Tibial nerve (tissue), 4 donors: ENCODE measurements at regions not wholly inside any gene's neighbourhood (a gene's known extent, or its start where the extent isn't known, plus 50 kb on each side); places are given as distances from the start of the nearest gene placed in this dataset.
"Not testable (repeated sequence)": the region's sequence is repeated elsewhere in the genome, so short reads cannot be mapped to it uniquely, and the experiment has no call there.

ENCODE experiments used
- DNase-seq, 2 donors: peaks; one replicate each; pipeline ENCODE4 v3.0.0-alpha.2; 2019; ENCODE audit warnings: low spot score in 2 of 2
- H3K27ac ChIP-seq, 4 donors: fragments of 200-600 bp; sonication (generic) in 3 of 4; one replicate each; pipeline ENCODE4 v1.5.1; 2017 to 2019; ENCODE audit warnings: mild to moderate bottlenecking in 1 of 4
- H3K27me3 ChIP-seq, 2 donors: fragments of 200-600 bp; sonication (generic) in 1 of 2; one replicate each; pipeline versions ENCODE4 v1.5.1 to v1.6.0; 2017 to 2019
- H3K36me3 ChIP-seq, 3 donors: fragments of 200-600 bp; sonication (generic); one replicate each; pipeline ENCODE4 v1.5.1; 2018 to 2019
- H3K4me1 ChIP-seq, 4 donors: fragments of 200-600 bp; sonication (generic) in 3 of 4; one replicate each; pipeline ENCODE4 v1.5.1; 2017 to 2019
- H3K4me3 ChIP-seq, 4 donors: fragments of 200-600 bp; sonication (generic) in 3 of 4; one replicate each; pipeline ENCODE4 v1.5.1; 2017 to 2019; ENCODE audit warnings: mild to moderate bottlenecking in 1 of 4, moderate library complexity in 1 of 4
- H3K9me3 ChIP-seq, 4 donors: fragments of 200-600 bp; sonication (generic) in 3 of 4; one replicate each; pipeline ENCODE4 v1.5.1; 2017 to 2019
- CTCF ChIP-seq, 5 experiments: fragments of 200-600 bp in 3 of 5; fragments of 450-650 bp in 2 of 5; sonication (generic) in 3 of 5; IDR thresholded peaks; one replicate each; pipeline ENCODE4 v1.5.1; 2016 to 2019; ENCODE audit warnings: antibody characterized with exemption in 5 of 5, mild to moderate bottlenecking in 3 of 5, moderate library complexity in 2 of 5
- EP300 ChIP-seq, 2 donors: sonication (generic); formaldehyde crosslinking; IDR thresholded peaks; one replicate each; pipeline ENCODE4 v1.6.1; 2017; ENCODE audit warnings: antibody characterized with exemption in 2 of 2, mild to moderate bottlenecking in 1 of 2
- POLR2A ChIP-seq, 2 donors: fragments of 450-650 bp; IDR thresholded peaks; one replicate each; pipeline ENCODE4 v1.6.1; 2017; ENCODE audit warnings: antibody characterized with exemption in 2 of 2, mild to moderate bottlenecking in 2 of 2, moderate library complexity in 2 of 2
- WGBS, 2 donors: methylation state at CpG; one replicate each; pipeline ENCODE4 v1.1.5; 2018; 5-methylcytosine and 5-hydroxymethylcytosine counted together

DNA sequence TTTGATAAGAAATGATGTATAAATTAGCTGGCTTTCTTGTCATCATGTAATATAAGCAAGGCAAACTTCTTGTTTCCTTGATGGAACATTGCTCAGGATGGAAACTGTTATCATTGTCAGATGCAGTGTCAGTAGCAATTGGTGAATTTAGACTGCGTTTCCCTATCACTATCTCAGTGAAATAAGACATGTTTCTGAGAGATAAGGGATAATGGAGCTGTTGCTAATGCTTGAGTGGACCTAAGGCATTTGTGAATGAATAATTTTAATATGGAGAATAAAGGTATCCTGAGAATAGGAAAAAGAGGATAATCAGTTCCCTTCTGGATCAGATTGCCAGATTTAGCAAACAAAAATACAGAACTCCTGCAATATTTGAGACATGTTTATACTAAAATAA lies 160.9 kb downstream of the HLX start:
- H3K36me3 ChIP-seq: no peaks in the 10 kb centered on the region

GRCh38 chr1:221040691-221041285 lies 161.5 kb downstream of the HLX start:
- Histone ChIP-seq H3K36me3 (no peaks in the 10 kb centered on the region), H3K9me3 (no peaks in the 10 kb centered on the region), H3K4me3 (no peak overlapping the region), H3K27me3 (no peaks in the 10 kb centered on the region), H3K27ac (no peak overlapping the region), H3K4me1 (peaks cover 0 to 4% (median 2%) of the 10 kb centered on the region in 4 donors)
- no peak for DNase-seq
- TF ChIP-seq CTCF (IDR thresholded peaks at IDR 0.05) (no peak), POLR2A (IDR thresholded peaks at IDR 0.05) (no peak), EP300 (IDR thresholded peaks at IDR 0.05) (no peak)
- WGBS, 2 donors: 37 to 54% methylated on average over 2 of the region's 2 CpGs

More for the DNA sequence above, 160.9 kb downstream of the HLX start:
- WGBS, 2 donors: 89 to 94% methylated on average over 1 of the region's 1 CpG
- H3K27me3 ChIP-seq: no peaks in the 10 kb centered on the region
- H3K4me3 ChIP-seq: no peak overlapping the region
- H3K9me3 ChIP-seq: no peaks in the 10 kb centered on the region
- H3K27ac ChIP-seq: no peak overlapping the region
- DNase-seq: no peak
- TF ChIP-seq CTCF (IDR thresholded peaks at IDR 0.05) (no peak), EP300 (IDR thresholded peaks at IDR 0.05) (no peak), POLR2A (IDR thresholded peaks at IDR 0.05) (no peak)
- H3K4me1 ChIP-seq: peaks cover 0 to 4% (median 0%) of the 10 kb centered on the region in 4 donors

- Histone ChIP-seq H3K27me3 (no peaks in the 10 kb centered on the region), H3K36me3 (no peaks in the 10 kb centered on the region), H3K4me3 (no peak overlapping the region), H3K9me3 (peaks cover 0 to 4% (median 0%) of the 10 kb centered on the region in 4 donors), H3K4me1 (peaks cover 0 to 4% (median 2%) of the 10 kb centered on the region in 4 donors), H3K27ac (no peak overlapping the region)
- no peak for DNase-seq
- TF ChIP-seq EP300 (IDR thresholded peaks at IDR 0.05) (no peak), CTCF (IDR thresholded peaks at IDR 0.05) (no peak), POLR2A (IDR thresholded peaks at IDR 0.05) (no peak)
Observed at GRCh38 chr1:221044538-221044937, 165.3 kb downstream of the HLX start.

GRCh38 chr1:221045151-221045550 lies 165.9 kb downstream of the HLX start:
- peaks cover 0 to 4% (median 2%) of the 10 kb centered on the region in 4 donors for H3K4me1 ChIP-seq
- TF ChIP-seq EP300 (IDR thresholded peaks at IDR 0.05) (no peak), POLR2A (IDR thresholded peaks at IDR 0.05) (no peak), CTCF (IDR thresholded peaks at IDR 0.05) (no peak)
- H3K4me3 ChIP-seq: no peak overlapping the region
- peaks cover 0 to 10% (median 0%) of the 10 kb centered on the region in 4 donors for H3K9me3 ChIP-seq
- no peak for DNase-seq
- 88 to 92% methylated on average over 3 of the region's 3 CpGs for WGBS, 2 donors
- H3K27me3 ChIP-seq: no peaks in the 10 kb centered on the region
- H3K27ac ChIP-seq: no peak overlapping the region
- H3K36me3 ChIP-seq: no peaks in the 10 kb centered on the region

DNA sequence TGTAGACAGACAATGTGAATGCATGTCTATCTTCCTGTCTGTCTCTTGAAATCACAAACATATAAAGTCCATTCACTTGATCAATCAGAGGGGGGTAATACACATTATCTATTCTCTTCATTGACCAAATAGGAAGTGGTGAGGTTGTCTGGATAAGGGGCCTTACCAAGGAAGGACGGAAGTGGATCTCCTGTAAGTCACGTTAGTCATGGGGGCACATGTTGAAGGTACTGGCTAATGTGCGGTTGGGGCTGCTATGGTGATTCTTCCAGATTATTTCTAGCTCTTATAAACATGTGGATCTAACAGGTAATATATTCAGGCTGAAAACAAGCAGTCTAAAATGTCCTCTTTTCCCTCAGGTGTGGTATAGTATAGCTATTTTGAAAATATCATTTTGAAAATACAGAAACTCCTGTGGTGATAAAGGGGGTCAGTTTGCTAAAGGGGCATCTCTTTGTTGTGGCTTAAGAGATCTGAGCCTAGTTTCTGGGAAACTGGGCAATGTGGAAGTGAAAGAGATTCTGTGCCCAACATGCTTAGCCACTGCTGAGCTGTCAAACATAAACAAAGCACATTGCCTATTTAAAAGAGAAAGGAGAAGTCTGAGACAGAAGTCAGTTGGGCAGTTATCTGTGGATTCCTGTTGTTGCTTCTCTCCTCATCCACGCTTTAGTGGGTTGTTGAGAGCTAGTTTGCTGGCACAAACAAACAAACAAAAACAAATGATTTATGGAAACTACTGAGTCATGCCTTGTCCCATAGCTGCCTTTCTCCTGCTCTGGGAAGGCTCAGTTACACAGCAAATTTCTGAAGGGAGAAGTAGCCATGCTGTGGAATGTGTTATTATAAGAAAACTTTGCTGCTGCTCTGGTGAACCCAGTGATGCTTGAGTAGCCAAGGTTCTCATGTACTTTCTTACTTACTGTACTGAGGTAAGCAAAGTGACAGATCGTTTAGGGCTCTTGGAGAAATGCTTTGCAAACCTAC lies 166.9 kb downstream of the HLX start:
- TF ChIP-seq POLR2A (IDR thresholded peaks at IDR 0.05) (no peak), CTCF (IDR thresholded peaks at IDR 0.05) (no peak), EP300 (IDR thresholded peaks at IDR 0.05) (peak in 1 of 2 donors; percentile 44)
- Histone ChIP-seq H3K27me3 (no peaks in the 10 kb centered on the region), H3K9me3 (peaks cover 0 to 16% (median 0%) of the 10 kb centered on the region in 4 donors), H3K36me3 (no peaks in the 10 kb centered on the region), H3K4me3 (no peak overlapping the region), H3K4me1 (peaks cover 0 to 4% (median 0%) of the 10 kb centered on the region in 4 donors), H3K27ac (peak overlapping the region in 1 of 4 donors; percentile 50)
- DNase-seq: no peak
- WGBS, 2 donors: 74 to 77% methylated on average over 5 of the region's 5 CpGs

DNA sequence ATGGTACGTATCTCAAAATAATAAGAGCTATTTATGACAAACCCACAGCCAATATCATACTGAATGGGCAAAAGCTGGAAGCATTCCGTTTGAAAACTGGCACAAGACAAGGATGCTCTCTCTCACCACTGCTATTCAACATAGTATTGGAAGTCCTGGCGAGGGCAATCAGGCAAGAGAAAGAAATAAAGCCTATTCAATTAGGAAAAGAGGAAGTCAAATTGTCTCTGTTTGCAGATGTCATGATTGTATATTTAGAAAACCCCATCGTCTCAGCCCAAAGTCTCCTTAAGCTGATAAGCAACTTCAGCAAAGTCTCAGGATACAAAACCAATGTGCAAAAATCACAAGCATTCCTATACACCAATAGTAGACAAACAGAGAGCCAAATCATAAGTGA lies 172.1 kb downstream of the HLX start:
- WGBS, 2 donors: 80 to 83% methylated on average over 4 of the region's 4 CpGs
- DNase-seq, H3K27me3 ChIP-seq, H3K27ac ChIP-seq, H3K36me3 ChIP-seq, H3K4me3 ChIP-seq, H3K4me1 ChIP-seq: not testable (repeated sequence)
- peaks cover 0 to 26% (median 0%) of the 10 kb centered on the region in 4 donors for H3K9me3 ChIP-seq
